IPS-20b (cell line): ENCODE measurements at regions not wholly inside any gene's neighbourhood (a gene's known extent, or its start where the extent isn't known, plus 50 kb on each side); places are given as distances from the start of the nearest gene placed in this dataset.

Source experiments
- H3K27ac ChIP-seq: one replicate; pipeline ENCODE4 v1.5.1; 2013; ENCODE audit warnings: low read length
- H3K27me3 ChIP-seq: 2 replicates; pipeline ENCODE4 v1.6.1; 2013; ENCODE audit warnings: mild to moderate bottlenecking, low read length, inconsistent platforms; ENCODE audit not compliant: insufficient read depth
- H3K36me3 ChIP-seq: 2 replicates; pipeline ENCODE4 v1.6.1; 2013; ENCODE audit warnings: low read depth, mild to moderate bottlenecking, inconsistent platforms, low read length, moderate library complexity; ENCODE audit not compliant: insufficient read depth
- H3K4me1 ChIP-seq: 2 replicates; pipeline ENCODE4 v1.6.1; 2013; ENCODE audit warnings: mild to moderate bottlenecking, control low read depth, inconsistent platforms, low read length, moderate library complexity; ENCODE audit not compliant: insufficient read depth
- H3K4me3 ChIP-seq: 2 replicates; pipeline ENCODE4 v1.5.1; 2013; ENCODE audit warnings: mild to moderate bottlenecking, low read length, inconsistent platforms
- H3K9ac ChIP-seq: 2 replicates; pipeline ENCODE4 v1.6.1; 2013; ENCODE audit warnings: low read depth, mild to moderate bottlenecking, inconsistent platforms, low read length, moderate library complexity
- H3K9me3 ChIP-seq: 2 replicates; pipeline ENCODE4 v1.6.1; 2013; ENCODE audit warnings: mild to moderate bottlenecking, low read depth, low read length, inconsistent platforms; ENCODE audit not compliant: insufficient read depth

DNA sequence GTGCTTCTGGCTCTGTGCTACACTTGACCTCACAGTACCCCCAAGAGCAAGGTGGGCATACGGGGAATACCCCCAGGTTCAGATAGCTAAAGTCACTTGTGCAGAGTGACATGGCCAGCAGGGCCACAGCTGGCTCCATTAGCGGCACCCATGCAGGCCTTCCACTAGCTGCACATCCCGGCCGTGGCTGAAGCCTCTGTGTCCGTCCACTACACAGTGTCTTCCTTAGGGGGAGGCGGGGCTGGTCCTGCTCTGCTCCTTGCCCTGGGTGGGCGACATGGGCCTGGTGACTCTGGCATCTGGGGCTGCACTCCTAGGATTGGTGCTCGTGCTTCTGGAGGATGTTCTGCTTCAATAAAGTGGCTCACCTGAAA lies 169.1 kb upstream of the IQSEC1 start:
- Histone ChIP-seq H3K9ac (no peak overlapping the region), H3K27ac (no peak overlapping the region), H3K27me3 (no peaks in the 10 kb centered on the region)

DNA sequence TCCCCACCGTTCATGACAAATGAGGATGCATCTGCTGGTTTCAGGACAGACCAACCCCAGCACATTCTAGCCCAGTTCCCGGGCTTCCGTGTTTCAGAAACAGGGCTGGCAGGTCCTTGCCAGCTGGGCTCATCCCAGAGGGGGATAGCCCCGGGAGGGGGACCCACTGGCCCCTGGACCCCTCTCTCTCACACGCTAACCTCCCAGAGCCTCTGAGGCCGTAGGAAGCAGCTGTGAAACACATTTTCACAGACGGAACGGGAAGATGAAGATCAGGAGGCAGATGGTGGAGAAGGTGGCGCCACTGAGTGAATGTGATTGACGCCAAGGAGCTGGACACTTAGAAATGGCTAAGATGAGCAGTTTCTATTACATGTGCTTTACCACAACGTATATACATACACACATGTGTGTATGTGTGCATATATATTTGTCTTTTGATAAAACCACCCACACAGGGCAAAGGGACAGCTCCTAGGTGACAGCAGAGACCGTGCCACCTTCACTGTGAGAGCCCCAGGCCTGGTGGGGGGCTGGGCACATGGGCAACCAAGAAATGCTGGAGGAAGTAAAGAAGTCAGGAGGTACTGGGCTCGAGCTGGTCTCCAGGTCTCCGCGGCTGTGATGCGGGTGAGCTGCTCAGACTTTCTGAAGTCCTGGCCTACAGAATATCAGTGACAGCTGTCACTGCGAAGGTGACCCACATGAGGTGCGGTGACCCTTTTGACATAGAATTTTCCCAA lies 168.6 kb upstream of the IQSEC1 start:
- no peaks in the 10 kb centered on the region for H3K36me3 ChIP-seq
- no peak overlapping the region for H3K4me3 ChIP-seq
- H3K27me3 ChIP-seq, result no peaks in the 10 kb centered on the region
- H3K9me3 ChIP-seq, result no peaks in the 10 kb centered on the region
- no peak overlapping the region for H3K9ac ChIP-seq
- H3K27ac ChIP-seq, result no peak overlapping the region
- H3K4me1 ChIP-seq, result peaks cover 4% of the 10 kb centered on the region; the same call in 1 of the 2 replicates

More for the DNA sequence above, 169.1 kb upstream of the IQSEC1 start:
- Histone ChIP-seq H3K9me3 (no peaks in the 10 kb centered on the region), H3K4me1 (peaks cover 4% of the 10 kb centered on the region; the same call in 1 of the 2 replicates), H3K4me3 (no peak overlapping the region), H3K36me3 (no peaks in the 10 kb centered on the region)

DNA sequence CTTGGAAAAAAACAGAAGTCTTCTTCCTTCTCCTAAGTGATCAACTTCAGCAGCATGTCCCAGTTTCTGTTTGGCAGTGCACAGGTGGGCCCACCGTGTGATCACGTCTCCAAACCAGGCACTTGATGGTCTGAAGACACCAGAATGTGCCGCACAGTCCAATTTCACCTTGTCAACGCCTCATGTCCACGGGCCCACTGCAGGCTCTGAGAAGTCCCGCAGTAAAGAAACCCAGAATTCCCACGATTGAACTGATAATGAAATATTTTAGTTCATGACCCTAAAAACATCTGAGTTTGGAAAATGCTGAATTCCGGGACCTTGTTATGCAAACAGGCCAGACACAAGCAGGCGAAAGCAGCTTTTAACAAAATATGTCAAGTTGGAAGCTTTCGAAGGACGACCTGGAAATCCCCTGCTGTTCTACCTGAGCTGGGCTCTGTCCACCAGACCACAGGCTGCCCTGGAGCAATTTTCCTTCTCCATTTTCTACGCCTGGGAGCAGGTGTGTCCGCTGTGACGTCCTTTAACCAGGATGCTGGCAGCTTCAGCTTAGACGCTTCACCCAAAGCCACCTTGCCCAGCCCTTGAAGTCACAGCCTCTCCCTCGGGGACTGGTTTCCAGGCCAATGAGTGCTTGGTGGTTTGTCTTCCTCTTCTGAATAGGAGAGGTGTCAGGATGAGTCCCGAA lies 167.8 kb upstream of the IQSEC1 start:
- H3K36me3 ChIP-seq, result no peaks in the 10 kb centered on the region
- H3K9ac ChIP-seq, result no peak overlapping the region
- no peak overlapping the region for H3K4me3 ChIP-seq
- H3K4me1 ChIP-seq, result peaks cover 4% of the 10 kb centered on the region; the same call in 1 of the 2 replicates
- no peak overlapping the region for H3K27ac ChIP-seq
- H3K9me3 ChIP-seq, result no peaks in the 10 kb centered on the region
- no peaks in the 10 kb centered on the region for H3K27me3 ChIP-seq

DNA sequence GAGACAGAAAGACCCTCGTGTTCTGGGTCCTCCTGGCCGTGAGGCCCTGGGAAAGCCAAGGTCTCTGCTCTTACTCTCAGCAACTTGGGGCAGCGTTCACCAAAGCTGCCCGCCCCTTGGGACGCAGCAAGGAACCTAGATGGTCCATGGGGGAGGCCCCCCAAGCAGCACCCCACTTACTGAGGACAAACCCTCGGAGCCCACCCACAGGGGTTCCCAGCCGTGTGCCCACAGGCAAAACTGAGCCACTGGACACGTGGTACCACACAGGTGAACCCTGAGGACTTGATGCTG lies 166.2 kb upstream of the IQSEC1 start:
- H3K4me1 ChIP-seq, result peaks cover 4% of the 10 kb centered on the region; the same call in 1 of the 2 replicates
- H3K36me3 ChIP-seq, result no peaks in the 10 kb centered on the region
- H3K27ac ChIP-seq, result no peak overlapping the region
- no peaks in the 10 kb centered on the region for H3K9me3 ChIP-seq
- no peak overlapping the region for H3K9ac ChIP-seq
- no peaks in the 10 kb centered on the region for H3K27me3 ChIP-seq
- H3K4me3 ChIP-seq, result no peak overlapping the region

DNA sequence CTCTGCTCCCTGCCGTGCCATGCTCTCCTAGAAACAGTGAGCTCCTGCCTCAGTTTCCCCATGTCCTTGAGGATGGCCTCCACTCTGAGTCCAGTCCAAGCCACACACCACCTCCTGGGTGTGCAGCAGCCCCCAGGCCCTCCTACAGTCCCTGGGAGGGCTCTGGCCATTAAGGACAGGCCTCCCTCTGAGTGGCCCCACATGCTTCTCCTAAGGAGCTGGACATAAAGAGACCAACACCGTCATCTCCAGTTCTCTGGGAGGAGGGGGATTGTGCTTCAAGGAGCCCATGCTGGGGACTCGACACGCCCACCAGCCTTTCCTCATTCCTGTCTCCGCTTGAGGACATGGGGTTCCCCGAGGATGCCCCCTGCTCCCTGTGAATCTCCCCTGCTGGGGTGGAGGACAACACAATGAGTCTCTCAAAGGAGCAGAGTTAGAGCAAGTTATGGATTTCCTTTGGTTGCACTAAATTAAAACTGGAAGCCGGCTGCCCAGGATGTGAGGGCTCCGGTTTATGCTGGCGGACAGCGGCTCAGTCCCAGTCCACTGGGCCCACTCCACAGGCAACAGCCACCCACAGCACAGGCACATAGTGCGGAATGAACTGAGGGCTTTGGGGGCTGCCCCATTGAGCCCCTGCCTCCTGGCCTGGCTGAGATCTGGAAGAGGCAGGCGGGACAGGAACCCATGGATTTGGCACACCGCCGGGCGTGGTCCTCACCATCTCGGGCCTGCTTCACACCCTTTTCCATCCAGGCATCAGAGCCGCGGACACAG lies 165.6 kb upstream of the IQSEC1 start:
- H3K4me3 ChIP-seq, result no peak overlapping the region
- no peaks in the 10 kb centered on the region for H3K27me3 ChIP-seq
- H3K4me1 ChIP-seq, result peaks cover 4% of the 10 kb centered on the region; the same call in 1 of the 2 replicates
- H3K9me3 ChIP-seq, result no peaks in the 10 kb centered on the region
- no peaks in the 10 kb centered on the region for H3K36me3 ChIP-seq
- H3K27ac ChIP-seq, result no peak overlapping the region
- H3K9ac ChIP-seq, result no peak overlapping the region

DNA sequence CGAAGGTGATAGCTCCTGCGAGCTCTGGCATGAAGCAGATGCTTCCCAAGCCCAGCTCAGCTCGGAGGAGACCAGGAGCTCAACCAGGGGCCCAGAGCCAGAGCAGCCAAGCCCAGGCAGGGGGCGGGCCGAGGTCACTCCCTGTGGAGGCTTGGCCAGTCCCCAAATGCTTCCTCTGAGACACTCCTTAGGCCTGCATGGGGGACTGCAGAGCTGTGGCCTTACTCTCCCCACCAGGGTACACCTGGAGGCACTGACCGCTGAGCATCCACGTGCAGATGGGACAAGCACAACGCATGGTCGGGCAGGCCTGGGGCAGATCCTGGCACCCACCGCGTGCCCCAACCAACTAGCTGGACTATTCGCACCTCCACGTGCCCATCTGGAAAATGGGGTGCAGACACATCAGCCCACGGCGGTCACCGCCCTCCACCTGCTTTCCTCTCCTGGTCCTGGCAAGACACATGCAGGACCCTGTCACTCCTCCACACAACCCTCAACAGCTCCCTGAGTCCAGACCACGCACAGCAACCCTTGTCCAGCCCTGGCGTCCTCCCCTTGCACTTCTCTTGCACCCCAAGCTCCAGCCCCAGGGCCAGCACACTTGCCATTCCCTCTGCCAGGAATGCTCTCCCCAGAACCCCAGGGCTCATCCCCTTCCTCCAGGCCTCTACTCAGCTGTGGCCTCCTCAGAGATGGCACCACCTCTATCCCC lies 164.7 kb upstream of the IQSEC1 start:
- Histone ChIP-seq H3K4me1 (peaks cover 4% of the 10 kb centered on the region; the same call in 1 of the 2 replicates), H3K4me3 (no peak overlapping the region), H3K9ac (no peak overlapping the region), H3K27me3 (no peaks in the 10 kb centered on the region), H3K9me3 (no peaks in the 10 kb centered on the region), H3K36me3 (no peaks in the 10 kb centered on the region), H3K27ac (no peak overlapping the region)

DNA sequence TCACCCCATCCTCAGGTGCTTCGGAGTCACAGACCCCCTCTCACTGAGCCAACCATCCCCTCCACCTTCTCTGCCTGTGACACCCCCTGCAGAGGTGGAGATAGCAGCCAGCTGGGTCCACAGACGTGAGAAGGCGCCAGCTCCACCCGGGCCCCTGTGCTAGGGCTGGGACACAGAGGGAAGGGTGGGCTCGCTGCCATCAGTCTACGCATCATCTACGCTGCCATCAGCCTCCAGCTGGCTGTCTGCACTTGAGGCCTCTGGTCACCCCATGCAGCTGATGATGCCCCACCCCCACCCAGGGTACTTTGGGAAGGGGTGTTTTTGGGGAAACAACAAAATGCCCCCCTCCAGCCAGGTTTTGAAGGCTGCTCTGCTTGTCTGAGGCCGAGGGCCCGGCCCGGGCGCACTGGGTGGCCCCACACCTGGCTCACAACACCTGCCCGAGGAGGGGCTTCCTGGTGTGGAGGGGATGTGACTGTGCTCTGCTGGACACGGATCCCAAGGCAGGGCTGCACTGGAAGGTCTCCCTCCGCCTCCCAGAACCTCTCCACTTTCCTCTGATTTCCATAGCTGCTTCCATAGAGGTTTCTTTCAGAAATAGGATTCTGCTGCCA lies 163.4 kb upstream of the IQSEC1 start:
- Histone ChIP-seq H3K4me3 (no peak overlapping the region), H3K9ac (no peak overlapping the region), H3K27me3 (no peaks in the 10 kb centered on the region), H3K4me1 (peaks cover 4% of the 10 kb centered on the region; the same call in 1 of the 2 replicates), H3K36me3 (no peaks in the 10 kb centered on the region), H3K27ac (no peak overlapping the region), H3K9me3 (no peaks in the 10 kb centered on the region)

DNA sequence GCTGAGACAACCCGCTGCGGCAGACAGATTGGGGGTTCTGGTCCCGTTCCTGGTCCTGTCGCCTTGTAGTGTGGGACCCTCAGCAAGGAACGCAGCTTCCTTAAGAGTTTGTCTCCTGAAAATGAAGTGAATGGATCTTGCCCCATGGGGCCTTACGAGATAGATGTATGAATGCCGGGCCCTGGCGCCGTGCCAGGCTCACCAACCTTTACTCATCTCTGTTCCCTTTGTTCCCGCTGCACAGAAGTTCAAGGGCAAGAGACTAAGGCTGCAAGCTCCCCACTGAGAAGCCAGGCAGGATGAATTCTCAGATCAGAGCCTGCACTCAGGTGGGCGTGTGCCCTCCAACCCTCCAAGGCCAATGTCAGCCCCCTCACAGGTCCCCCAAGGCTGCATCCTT lies 162.7 kb upstream of the IQSEC1 start:
- Histone ChIP-seq H3K27me3 (no peaks in the 10 kb centered on the region), H3K4me1 (no peaks in the 10 kb centered on the region), H3K27ac (no peak overlapping the region), H3K4me3 (no peak overlapping the region), H3K9me3 (no peaks in the 10 kb centered on the region), H3K9ac (no peak overlapping the region), H3K36me3 (no peaks in the 10 kb centered on the region)

DNA sequence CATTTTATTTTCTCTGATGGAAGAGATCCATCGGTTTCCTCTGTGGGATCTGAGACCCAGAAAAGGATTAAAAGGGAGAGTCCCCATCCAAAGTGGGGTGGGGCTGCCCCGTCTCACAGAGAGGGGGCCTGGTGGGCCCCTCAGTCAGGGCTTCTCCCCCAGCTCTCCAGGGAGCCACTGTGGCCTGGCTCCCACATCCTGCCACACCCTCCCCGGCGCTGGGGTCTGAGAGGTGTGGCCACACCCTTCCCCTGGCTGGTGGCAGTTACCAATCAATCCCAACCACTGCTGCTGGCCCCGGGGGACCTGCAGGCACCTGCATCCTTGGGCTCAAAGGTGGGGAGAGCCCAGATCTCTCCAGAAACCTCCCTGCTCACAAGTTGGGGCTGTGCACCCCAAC lies 161.8 kb upstream of the IQSEC1 start:
- Histone ChIP-seq H3K9ac (no peak overlapping the region), H3K9me3 (no peaks in the 10 kb centered on the region), H3K4me1 (no peaks in the 10 kb centered on the region), H3K27me3 (no peaks in the 10 kb centered on the region), H3K36me3 (no peaks in the 10 kb centered on the region), H3K27ac (no peak overlapping the region), H3K4me3 (no peak overlapping the region)

DNA sequence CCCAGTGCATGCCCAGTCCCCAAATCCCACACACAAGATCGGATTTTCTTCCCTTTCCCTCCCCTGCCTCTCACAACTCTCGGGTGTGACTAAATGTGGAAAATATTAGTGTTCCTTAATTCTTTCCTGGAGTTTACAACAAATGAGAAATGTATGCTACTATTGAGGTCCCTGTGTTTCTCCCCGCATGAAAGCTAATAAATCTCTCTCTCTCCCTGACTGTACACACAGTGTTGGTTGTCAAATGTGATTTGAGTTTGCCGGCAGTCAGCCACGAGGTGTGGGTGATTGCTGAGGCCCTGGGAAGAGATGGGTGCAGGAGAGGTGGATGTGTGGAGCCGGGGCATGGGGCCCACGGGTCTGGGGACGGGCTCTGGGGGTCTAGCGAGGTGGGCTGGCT lies 161.4 kb upstream of the IQSEC1 start:
- no peaks in the 10 kb centered on the region for H3K27me3 ChIP-seq
- no peaks in the 10 kb centered on the region for H3K9me3 ChIP-seq
- H3K4me1 ChIP-seq, result no peaks in the 10 kb centered on the region
- no peak overlapping the region for H3K27ac ChIP-seq
- no peak overlapping the region for H3K4me3 ChIP-seq
- H3K36me3 ChIP-seq, result no peaks in the 10 kb centered on the region
- H3K9ac ChIP-seq, result no peak overlapping the region
